HCT116 (cell line): ENCODE measurements at regions not wholly inside any gene's neighbourhood (a gene's known extent, or its start where the extent isn't known, plus 50 kb on each side); places are given as distances from the start of the nearest gene placed in this dataset.

Source experiments
- ATAC-seq: fragments of 200-7000 bp; cut with Tn5 transposase; 2 replicates; pipeline ENCODE4 v1.9.1; 2020; ENCODE audit warnings: mild to moderate bottlenecking, moderate library complexity
- BruUV-seq: library from RNA; stranded (reverse); fragments of 400-500 nt; replicated peaks from 2 replicates; lab custom pipeline; 2021; lab: Mats Ljungman, UMichigan
- CTCF ChIA-PET: fragments of 300-600 bp; sonication (Branson Sonifier 250); formaldehyde crosslinking; loops from one replicate; lab custom pipeline; 2021; ENCODE audit warnings: antibody characterized with exemption; lab: Charles Lee
- POLR2A ChIA-PET: fragments of 300-600, 350-600 bp; sonication (Branson Sonifier 250); formaldehyde crosslinking; loops from one replicate; lab custom pipeline; 2021; ENCODE audit warnings: antibody characterized with exemption; lab: Charles Lee
- RAD21 ChIA-PET, 2 experiments: fragments of 300-600 bp; sonication (Branson Sonifier 250); formaldehyde crosslinking; loops; one replicate each; lab custom pipeline; 2023; ENCODE audit warnings: low total read pairs in 2 of 2; ENCODE audit not compliant: uncharacterized antibody in 2 of 2, unreplicated experiment in 2 of 2, low non-redundant PET in 1 of 2; lab: Charles Lee
- DNase-seq: peaks from one replicate; pipeline ENCODE4 v3.0.0-alpha.2; 2010; ENCODE audit warnings: low read depth, low spot score
- H2AFZ ChIP-seq: fragments of 200-600 bp; shearing (Covaris generic), sonication (generic); 2 replicates; pipeline ENCODE4 v1.6.1; 2017; ENCODE audit warnings: low read depth, mixed run types, mixed read lengths, antibody characterized with exemption, low read length; ENCODE audit not compliant: poor library complexity, severe bottlenecking
- H3K27ac ChIP-seq: 2 replicates; pipeline ENCODE4 v1.5.1; 2012; ENCODE audit warnings: low read depth, low read length
- H3K27me3 ChIP-seq: fragments of 200-600 bp; sonication (generic); 2 replicates; pipeline ENCODE4 v1.6.1; 2016; ENCODE audit warnings: mixed run types, low read length, mixed read lengths; ENCODE audit not compliant: insufficient read depth
- H3K36me3 ChIP-seq, 2 experiments: fragments of 200-500 bp in 1 of 2; fragments of 200-600 bp in 1 of 2; sonication (Bioruptor generic) in 1 of 2; sonication (generic) in 1 of 2; 2 replicates each; pipeline versions ENCODE4 v1.5.1 to v1.6.1; 2014 to 2016; ENCODE audit warnings: low read length in 2 of 2, inconsistent platforms in 1 of 2, mixed read lengths in 1 of 2, mixed run types in 1 of 2; ENCODE audit not compliant: insufficient read depth in 2 of 2, control insufficient read depth in 1 of 2
- H3K4me1 ChIP-seq, 2 experiments: fragments of 200-600 bp in 1 of 2; sonication (generic) in 1 of 2; 2 replicates each; pipeline versions ENCODE4 v1.5.1 to v1.6.1; 2012 to 2017; ENCODE audit warnings: low read length in 2 of 2, inconsistent platforms in 1 of 2, mild to moderate bottlenecking in 1 of 2, mixed read lengths in 1 of 2, mixed run types in 1 of 2, moderate library complexity in 1 of 2; ENCODE audit not compliant: insufficient read depth in 2 of 2, control insufficient read depth in 1 of 2
- H3K4me2 ChIP-seq: fragments of 200-600 bp; sonication (generic); 2 replicates; pipeline ENCODE4 v1.6.1; 2017; ENCODE audit warnings: mixed run types, low read length, mixed read lengths
- H3K4me3 ChIP-seq, 2 experiments: fragments of 200-600 bp in 1 of 2; sonication (generic) in 1 of 2; replicated peaks in 1 of 2; 2 replicates each; pipeline ENCODE4 v1.5.1; 2011 to 2016; ENCODE audit warnings: low read length in 2 of 2, control low read depth in 1 of 2, low read depth in 1 of 2, mild to moderate bottlenecking in 1 of 2, mixed read lengths in 1 of 2, mixed run types in 1 of 2
- H3K79me2 ChIP-seq: fragments of 200-600 bp; sonication (generic); 2 replicates; pipeline ENCODE4 v1.6.1; 2017; ENCODE audit warnings: mild to moderate bottlenecking, mixed run types, low read length, moderate library complexity, mixed read lengths; ENCODE audit not compliant: insufficient read depth
- H3K9ac ChIP-seq: fragments of 200-600 bp; sonication (generic); 2 replicates; pipeline ENCODE4 v1.6.1; 2016; ENCODE audit warnings: low read length, mixed read lengths
- H3K9me2 ChIP-seq: fragments of 200-600 bp; sonication (generic), shearing (Covaris generic); 2 replicates; pipeline ENCODE4 v1.6.1; 2017; ENCODE audit warnings: mixed run types, mild to moderate bottlenecking, moderate library complexity; ENCODE audit not compliant: insufficient read depth
- H3K9me3 ChIP-seq, 2 experiments: fragments of 200-500 bp in 1 of 2; fragments of 200-600 bp in 1 of 2; sonication (Bioruptor generic) in 1 of 2; sonication (generic) in 1 of 2; 2 replicates each; pipeline ENCODE4 v1.6.1; 2014 to 2017; ENCODE audit warnings: low read length in 2 of 2, mixed read lengths in 2 of 2, inconsistent platforms in 1 of 2, low read depth in 1 of 2, mild to moderate bottlenecking in 1 of 2, mixed run types in 1 of 2, moderate library complexity in 1 of 2; ENCODE audit not compliant: control insufficient read depth in 1 of 2, insufficient read depth in 1 of 2
- H4K20me1 ChIP-seq: fragments of 200-600 bp; sonication (generic), shearing (Covaris generic); 2 replicates; pipeline ENCODE4 v1.6.1; 2017; ENCODE audit warnings: mixed run types, mild to moderate bottlenecking, moderate library complexity; ENCODE audit not compliant: insufficient read depth
- CBX3 ChIP-seq: IDR thresholded peaks from 2 replicates; pipeline ENCODE4 v1.6.1; 2012; ENCODE audit warnings: low read depth
- CEBPB ChIP-seq: IDR thresholded peaks from 2 replicates; pipeline ENCODE4 v1.6.1; 2012; ENCODE audit warnings: low read depth
- EGR1 ChIP-seq: IDR thresholded peaks from 2 replicates; pipeline ENCODE4 v1.6.1; 2012; ENCODE audit warnings: low read depth
- ELF1 ChIP-seq: IDR thresholded peaks from 2 replicates; pipeline ENCODE4 v1.6.1; 2012; ENCODE audit warnings: low read depth, borderline replicate concordance
- EZH2 ChIP-seq: fragments of 200-600 bp; sonication (generic); IDR thresholded peaks from 2 replicates; pipeline ENCODE4 v1.6.1; 2017; ENCODE audit warnings: antibody characterized with exemption, mixed run types
- EZH2phosphoT487 ChIP-seq: fragments of 200-600 bp; IDR thresholded peaks from 2 replicates; pipeline ENCODE4 v1.6.1; 2018; ENCODE audit warnings: antibody characterized with exemption, borderline replicate concordance
- FOSL1 ChIP-seq: IDR thresholded peaks from 2 replicates; pipeline ENCODE4 v1.6.1; 2012; ENCODE audit warnings: low read depth
- POLR2A ChIP-seq: IDR thresholded peaks from 2 replicates; pipeline ENCODE4 v1.7.0; 2011; ENCODE audit warnings: borderline replicate concordance; ENCODE audit not compliant: insufficient read depth, insufficient read length; ENCODE audit errors: extremely low read depth
- RAD21 ChIP-seq: IDR thresholded peaks from 2 replicates; pipeline ENCODE4 v1.6.1; 2012; ENCODE audit warnings: low read depth, mild to moderate bottlenecking
- SRF ChIP-seq: IDR thresholded peaks from 2 replicates; pipeline ENCODE4 v1.6.1; 2012; ENCODE audit warnings: low read depth
- YY1 ChIP-seq: IDR thresholded peaks from 2 replicates; pipeline ENCODE4 v1.6.1; 2011; ENCODE audit warnings: low read length, low read depth, moderate library complexity, mild to moderate bottlenecking; ENCODE audit not compliant: insufficient replicate concordance; ENCODE audit errors: extremely low read depth
- ZBTB33 ChIP-seq: IDR thresholded peaks from 2 replicates; pipeline ENCODE4 v1.6.1; 2011; ENCODE audit warnings: mild to moderate bottlenecking, low read length, moderate library complexity; ENCODE audit not compliant: insufficient replicate concordance; ENCODE audit errors: extremely low read depth
- ZFX ChIP-seq: fragments of 450-650 bp; IDR thresholded peaks from 2 replicates; pipeline ENCODE4 v1.6.1; 2017
- ZNF274 ChIP-seq: fragments of 200-500 bp; sonication (Bioruptor generic); IDR thresholded peaks from 2 replicates; pipeline ENCODE4 v1.6.1; 2014; ENCODE audit warnings: mild to moderate bottlenecking, low read depth, low read length, inconsistent platforms
- intact Hi-C: fragments of 100-400 bp; cut with micrococcal nuclease; formaldehyde crosslinking; loops from 2 replicates; pipeline ENCODE4 v1.10.0; 2022
- TF ChIP-seq, protein P1 (sequence below): IDR thresholded peaks from 2 replicates; pipeline ENCODE4 v1.6.1; 2012; ENCODE audit warnings: low read depth
- TF ChIP-seq, protein P2 (sequence below): IDR thresholded peaks from 2 replicates; pipeline ENCODE4 v1.6.1; 2012
- TF ChIP-seq, protein P3 (sequence below), 3 experiments: fragments of 200-600 bp in 1 of 3; sonication (generic) in 1 of 3; IDR thresholded peaks in 2 of 3; conservative IDR thresholded peaks in 1 of 3; 2 replicates each; pipeline ENCODE4 v1.5.1; 2012 to 2017; ENCODE audit warnings: low read depth in 2 of 3, low read length in 2 of 3, antibody characterized with exemption in 1 of 3, borderline replicate concordance in 1 of 3, control low read depth in 1 of 3, mild to moderate bottlenecking in 1 of 3, mixed read lengths in 1 of 3, mixed run types in 1 of 3, moderate library complexity in 1 of 3; ENCODE audit not compliant: insufficient read depth in 1 of 3

DNA sequence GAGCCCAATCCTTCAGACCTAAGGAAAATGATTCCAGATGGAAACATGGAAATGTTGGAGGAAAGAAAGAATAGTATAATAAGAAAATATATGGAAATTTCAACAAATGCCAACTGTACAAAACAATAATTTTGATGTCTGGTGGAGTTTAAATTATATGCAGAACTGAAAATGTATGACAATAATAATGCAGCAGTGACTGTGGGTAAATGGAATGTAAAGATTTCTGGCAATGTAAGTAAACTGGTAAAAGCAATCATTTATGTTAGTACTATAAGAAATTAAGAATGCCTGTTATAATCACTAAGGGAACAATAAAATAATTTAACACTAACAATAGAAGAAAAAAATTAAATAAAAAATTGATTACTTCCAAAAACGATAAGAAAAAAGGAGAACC, 89.0 kb downstream of the EDN1 start:
- Histone ChIP-seq H3K4me2 (no peak overlapping the region), H3K9ac (no peak overlapping the region), H3K4me3 (no peak overlapping the region), H3K36me3 (no peaks in the 10 kb centered on the region), H3K27me3 (no peaks in the 10 kb centered on the region), H3K4me1 (peaks cover 0 to 3% of the 10 kb centered on the region in 2 experiments; a peak in 1 of 4 replicates), H4K20me1 (no peaks in the 10 kb centered on the region), H3K79me2 (no peaks in the 10 kb centered on the region), H2AFZ (no peak overlapping the region), H3K9me2 (no peaks in the 10 kb centered on the region), H3K9me3 (no peaks in the 10 kb centered on the region), H3K27ac (no peak overlapping the region)
- POLR2A ChIA-PET: no interaction called here
- intact Hi-C loops: no loop called here
- DNase-seq (no peak), ATAC-seq (no peak)
- BruUV-seq: no TSS peak
- CTCF ChIA-PET: no interaction called here
- no peak for TF ChIP-seq ZNF274
- no peak for TF ChIP-seq CEBPB
- no peak for TF ChIP-seq ELF1
- no peak for TF ChIP-seq ZFX
- TF ChIP-seq FOSL1: no peak
- TF ChIP-seq, protein P1, sequence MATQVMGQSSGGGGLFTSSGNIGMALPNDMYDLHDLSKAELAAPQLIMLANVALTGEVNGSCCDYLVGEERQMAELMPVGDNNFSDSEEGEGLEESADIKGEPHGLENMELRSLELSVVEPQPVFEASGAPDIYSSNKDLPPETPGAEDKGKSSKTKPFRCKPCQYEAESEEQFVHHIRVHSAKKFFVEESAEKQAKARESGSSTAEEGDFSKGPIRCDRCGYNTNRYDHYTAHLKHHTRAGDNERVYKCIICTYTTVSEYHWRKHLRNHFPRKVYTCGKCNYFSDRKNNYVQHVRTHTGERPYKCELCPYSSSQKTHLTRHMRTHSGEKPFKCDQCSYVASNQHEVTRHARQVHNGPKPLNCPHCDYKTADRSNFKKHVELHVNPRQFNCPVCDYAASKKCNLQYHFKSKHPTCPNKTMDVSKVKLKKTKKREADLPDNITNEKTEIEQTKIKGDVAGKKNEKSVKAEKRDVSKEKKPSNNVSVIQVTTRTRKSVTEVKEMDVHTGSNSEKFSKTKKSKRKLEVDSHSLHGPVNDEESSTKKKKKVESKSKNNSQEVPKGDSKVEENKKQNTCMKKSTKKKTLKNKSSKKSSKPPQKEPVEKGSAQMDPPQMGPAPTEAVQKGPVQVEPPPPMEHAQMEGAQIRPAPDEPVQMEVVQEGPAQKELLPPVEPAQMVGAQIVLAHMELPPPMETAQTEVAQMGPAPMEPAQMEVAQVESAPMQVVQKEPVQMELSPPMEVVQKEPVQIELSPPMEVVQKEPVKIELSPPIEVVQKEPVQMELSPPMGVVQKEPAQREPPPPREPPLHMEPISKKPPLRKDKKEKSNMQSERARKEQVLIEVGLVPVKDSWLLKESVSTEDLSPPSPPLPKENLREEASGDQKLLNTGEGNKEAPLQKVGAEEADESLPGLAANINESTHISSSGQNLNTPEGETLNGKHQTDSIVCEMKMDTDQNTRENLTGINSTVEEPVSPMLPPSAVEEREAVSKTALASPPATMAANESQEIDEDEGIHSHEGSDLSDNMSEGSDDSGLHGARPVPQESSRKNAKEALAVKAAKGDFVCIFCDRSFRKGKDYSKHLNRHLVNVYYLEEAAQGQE: no peak
- TF ChIP-seq POLR2A: no peak
- no peak for TF ChIP-seq RAD21
- no peak for TF ChIP-seq ZBTB33
- no peak for TF ChIP-seq EZH2phosphoT487
- TF ChIP-seq SRF: no peak
- no peak for TF ChIP-seq EGR1
- TF ChIP-seq, protein P2, sequence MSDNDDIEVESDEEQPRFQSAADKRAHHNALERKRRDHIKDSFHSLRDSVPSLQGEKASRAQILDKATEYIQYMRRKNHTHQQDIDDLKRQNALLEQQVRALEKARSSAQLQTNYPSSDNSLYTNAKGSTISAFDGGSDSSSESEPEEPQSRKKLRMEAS: no peak
- no peak for TF ChIP-seq EZH2
- no peak for TF ChIP-seq CBX3
- TF ChIP-seq, protein P3, sequence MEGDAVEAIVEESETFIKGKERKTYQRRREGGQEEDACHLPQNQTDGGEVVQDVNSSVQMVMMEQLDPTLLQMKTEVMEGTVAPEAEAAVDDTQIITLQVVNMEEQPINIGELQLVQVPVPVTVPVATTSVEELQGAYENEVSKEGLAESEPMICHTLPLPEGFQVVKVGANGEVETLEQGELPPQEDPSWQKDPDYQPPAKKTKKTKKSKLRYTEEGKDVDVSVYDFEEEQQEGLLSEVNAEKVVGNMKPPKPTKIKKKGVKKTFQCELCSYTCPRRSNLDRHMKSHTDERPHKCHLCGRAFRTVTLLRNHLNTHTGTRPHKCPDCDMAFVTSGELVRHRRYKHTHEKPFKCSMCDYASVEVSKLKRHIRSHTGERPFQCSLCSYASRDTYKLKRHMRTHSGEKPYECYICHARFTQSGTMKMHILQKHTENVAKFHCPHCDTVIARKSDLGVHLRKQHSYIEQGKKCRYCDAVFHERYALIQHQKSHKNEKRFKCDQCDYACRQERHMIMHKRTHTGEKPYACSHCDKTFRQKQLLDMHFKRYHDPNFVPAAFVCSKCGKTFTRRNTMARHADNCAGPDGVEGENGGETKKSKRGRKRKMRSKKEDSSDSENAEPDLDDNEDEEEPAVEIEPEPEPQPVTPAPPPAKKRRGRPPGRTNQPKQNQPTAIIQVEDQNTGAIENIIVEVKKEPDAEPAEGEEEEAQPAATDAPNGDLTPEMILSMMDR (IDR thresholded peaks at IDR 0.05 in 2 of 3, conservative IDR thresholded peaks at IDR 0.05 in 1 of 3; ENCODE audit: borderline replicate concordance in 1 of 3, insufficient read depth in 1 of 3, low read depth in 2 of 3, low read length in 2 of 3): no peak
- TF ChIP-seq YY1: no peak
- RAD21 ChIA-PET: no interaction called here
